Keratinocyte (primary cell): ENCODE measurements at regions not wholly inside any gene's neighbourhood (a gene's known extent, or its start where the extent isn't known, plus 50 kb on each side); places are given as distances from the start of the nearest gene placed in this dataset.

Experiments
- DNase-seq: peaks from one replicate; pipeline ENCODE4 v3.0.0-alpha.2; 2011; ENCODE audit warnings: low read depth, missing footprints, low spot score
- FAIRE-seq: peaks from 2 replicates; lab custom pipeline; 2011; peaks lifted over from hg19 to GRCh38; lab: Jason Lieb, UNC
- H2AFZ ChIP-seq: 2 replicates; pipeline ENCODE4 v1.6.0; 2012; ENCODE audit warnings: low read length, control low read depth, inconsistent platforms; ENCODE audit not compliant: control insufficient read depth
- H3K27ac ChIP-seq: 2 replicates; pipeline ENCODE4 v1.5.1; 2011; ENCODE audit warnings: low read length; ENCODE audit not compliant: control insufficient read depth, insufficient read depth
- H3K27me3 ChIP-seq: 3 replicates; pipeline ENCODE4 v1.6.0; 2011; ENCODE audit warnings: low read length; ENCODE audit not compliant: control insufficient read depth, insufficient read depth; ENCODE audit errors: extremely low read depth
- H3K36me3 ChIP-seq, 2 experiments: 2 replicates in 1 of 2; 3 replicates in 1 of 2; pipeline ENCODE4 v1.5.1; 2011; ENCODE audit warnings: low read length in 2 of 2, mild to moderate bottlenecking in 1 of 2; ENCODE audit not compliant: control insufficient read depth in 2 of 2, insufficient read depth in 2 of 2; ENCODE audit errors: extremely low read depth in 1 of 2
- H3K4me1 ChIP-seq: 3 replicates; pipeline ENCODE4 v1.5.1; 2011; ENCODE audit warnings: low read length; ENCODE audit not compliant: control insufficient read depth, insufficient read depth; ENCODE audit errors: extremely low read depth
- H3K4me2 ChIP-seq: 3 replicates; pipeline ENCODE4 v1.6.0; 2011; ENCODE audit warnings: low read depth, low read length; ENCODE audit not compliant: control insufficient read depth, insufficient read depth; ENCODE audit errors: extremely low read depth
- H3K4me3 ChIP-seq, 3 experiments: fragments of 200-600 bp in 1 of 3; sonication (generic) in 1 of 3; 2 replicates in 2 of 3; 3 replicates in 1 of 3; pipeline ENCODE4 v1.5.1; 2011 to 2016; ENCODE audit warnings: low read length in 3 of 3, mild to moderate bottlenecking in 3 of 3, control low read depth in 2 of 3, inconsistent platforms in 1 of 3, low read depth in 1 of 3, mixed read lengths in 1 of 3, mixed run types in 1 of 3, moderate library complexity in 1 of 3; ENCODE audit not compliant: control insufficient read depth in 2 of 3, insufficient read depth in 2 of 3; ENCODE audit errors: extremely low read depth in 1 of 3
- H3K79me2 ChIP-seq: 2 replicates; pipeline ENCODE4 v1.6.0; 2012; ENCODE audit warnings: low read length; ENCODE audit not compliant: control insufficient read depth, insufficient read depth
- H3K9ac ChIP-seq: 3 replicates; pipeline ENCODE4 v1.6.0; 2011; ENCODE audit warnings: low read length; ENCODE audit not compliant: control insufficient read depth, insufficient read depth; ENCODE audit errors: extremely low read depth
- H3K9me1 ChIP-seq: 3 replicates; pipeline ENCODE4 v1.6.0; 2011; ENCODE audit warnings: low read length; ENCODE audit not compliant: control insufficient read depth, insufficient read depth; ENCODE audit errors: extremely low read depth
- H3K9me3 ChIP-seq: 2 replicates; pipeline ENCODE4 v1.5.1; 2012; ENCODE audit warnings: low read depth, low read length; ENCODE audit not compliant: control insufficient read depth
- H4K20me1 ChIP-seq: 3 replicates; pipeline ENCODE4 v1.6.0; 2011; ENCODE audit warnings: low read length; ENCODE audit not compliant: control insufficient read depth, insufficient read depth; ENCODE audit errors: extremely low read depth
- EZH2 ChIP-seq: IDR thresholded peaks from one replicate; pipeline ENCODE4 v1.6.1; 2012; ENCODE audit warnings: inconsistent platforms, mild to moderate bottlenecking, low read length, moderate library complexity
- dilution Hi-C: fragments of 300-500 bp; cut with MboI; formaldehyde crosslinking; loops from one replicate; pipeline ENCODE4 v1.7.0; 2020; ENCODE audit warnings: low sequenced_read_pairs; ENCODE audit not compliant: extremely low pct_ligation_motif_present
- TF ChIP-seq, protein P1 (sequence below), 3 experiments: IDR thresholded peaks in 1 of 3; conservative IDR thresholded peaks in 1 of 3; optimal IDR thresholded peaks in 1 of 3; 2 replicates in 2 of 3; 3 replicates in 1 of 3; pipeline versions ENCODE3 to v1.5.1; 2011; ENCODE audit warnings: low read length in 3 of 3, mild to moderate bottlenecking in 3 of 3, moderate library complexity in 2 of 3, control low read depth in 1 of 3, inconsistent platforms in 1 of 3; ENCODE audit not compliant: insufficient read depth in 2 of 3; ENCODE audit errors: extremely low read depth in 1 of 3

- H3K4me3 ChIP-seq = no peak overlapping the region
- DNase-seq (no peak), FAIRE-seq (no peak)
- H3K4me2 ChIP-seq = no peak overlapping the region
- no peaks in the 10 kb centered on the region for H4K20me1 ChIP-seq
- no peaks in the 10 kb centered on the region for H3K36me3 ChIP-seq
- H3K27me3 ChIP-seq = no peaks in the 10 kb centered on the region
- dilution Hi-C loops = no loop called here
- H3K4me1 ChIP-seq = no peaks in the 10 kb centered on the region
- H3K9me1 ChIP-seq = no peaks in the 10 kb centered on the region
- no peak overlapping the region for H2AFZ ChIP-seq
- no peak overlapping the region for H3K27ac ChIP-seq
- H3K9me3 ChIP-seq = no peaks in the 10 kb centered on the region
- H3K79me2 ChIP-seq = no peaks in the 10 kb centered on the region
- TF ChIP-seq, protein P1, sequence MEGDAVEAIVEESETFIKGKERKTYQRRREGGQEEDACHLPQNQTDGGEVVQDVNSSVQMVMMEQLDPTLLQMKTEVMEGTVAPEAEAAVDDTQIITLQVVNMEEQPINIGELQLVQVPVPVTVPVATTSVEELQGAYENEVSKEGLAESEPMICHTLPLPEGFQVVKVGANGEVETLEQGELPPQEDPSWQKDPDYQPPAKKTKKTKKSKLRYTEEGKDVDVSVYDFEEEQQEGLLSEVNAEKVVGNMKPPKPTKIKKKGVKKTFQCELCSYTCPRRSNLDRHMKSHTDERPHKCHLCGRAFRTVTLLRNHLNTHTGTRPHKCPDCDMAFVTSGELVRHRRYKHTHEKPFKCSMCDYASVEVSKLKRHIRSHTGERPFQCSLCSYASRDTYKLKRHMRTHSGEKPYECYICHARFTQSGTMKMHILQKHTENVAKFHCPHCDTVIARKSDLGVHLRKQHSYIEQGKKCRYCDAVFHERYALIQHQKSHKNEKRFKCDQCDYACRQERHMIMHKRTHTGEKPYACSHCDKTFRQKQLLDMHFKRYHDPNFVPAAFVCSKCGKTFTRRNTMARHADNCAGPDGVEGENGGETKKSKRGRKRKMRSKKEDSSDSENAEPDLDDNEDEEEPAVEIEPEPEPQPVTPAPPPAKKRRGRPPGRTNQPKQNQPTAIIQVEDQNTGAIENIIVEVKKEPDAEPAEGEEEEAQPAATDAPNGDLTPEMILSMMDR (optimal IDR thresholded peaks at IDR 0.05 in 1 of 3, IDR thresholded peaks at IDR 0.05 in 1 of 3, conservative IDR thresholded peaks at IDR 0.05 in 1 of 3; ENCODE audit: extremely low read depth in 1 of 3, insufficient read depth in 2 of 3, low read length in 3 of 3) = no peak
- no peak for TF ChIP-seq EZH2
- no peak overlapping the region for H3K9ac ChIP-seq
These were observed 128.3 kb upstream of the TRIM2 start for GRCh38 chr4:153075836-153076518.

GRCh38 chr4:153076861-153077260, 127.4 kb upstream of the TRIM2 start:
- TF ChIP-seq, protein P1 (optimal IDR thresholded peaks at IDR 0.05 in 1 of 3, IDR thresholded peaks at IDR 0.05 in 1 of 3, conservative IDR thresholded peaks at IDR 0.05 in 1 of 3; ENCODE audit: extremely low read depth in 1 of 3, insufficient read depth in 2 of 3, low read length in 3 of 3) = no peak
- no peak for TF ChIP-seq EZH2
- Histone ChIP-seq H3K9ac (no peak overlapping the region), H3K27ac (no peak overlapping the region), H3K4me3 (no peak overlapping the region), H4K20me1 (no peaks in the 10 kb centered on the region), H3K27me3 (no peaks in the 10 kb centered on the region), H3K4me2 (no peak overlapping the region), H3K36me3 (no peaks in the 10 kb centered on the region), H2AFZ (no peak overlapping the region), H3K9me3 (no peaks in the 10 kb centered on the region), H3K79me2 (no peaks in the 10 kb centered on the region), H3K4me1 (peaks cover under 1% of the 10 kb centered on the region), H3K9me1 (no peaks in the 10 kb centered on the region)
- dilution Hi-C loops = no loop called here
- FAIRE-seq (no peak), DNase-seq (no peak)
